ENCODE measurements at regions not wholly inside any gene's neighbourhood (a gene's known extent, or its start where the extent isn't known, plus 50 kb on each side); places are given as distances from the start of the nearest gene placed in this dataset.

- Histone ChIP-seq H3K4me3 (IDR thresholded peaks at IDR 0.05; ENCODE audit: insufficient read depth, low read depth, low read length) (no peak overlapping the region), H3K36me3 (ENCODE audit: insufficient read depth) (no peaks in the 10 kb centered on the region), H3K79me2 (ENCODE audit: insufficient read depth, low read depth) (no peaks in the 10 kb centered on the region), H3K9ac (no peak overlapping the region), H3K27me3 (ENCODE audit: insufficient read depth, low read depth) (no peaks in the 10 kb centered on the region), H3K4me2 (no peak overlapping the region), H3K4me1 (ENCODE audit: low read depth, poor library complexity, severe bottlenecking) (no peaks in the 10 kb centered on the region), H2AFZ (ENCODE audit: low read depth) (no peak overlapping the region), H4K20me1 (ENCODE audit: insufficient read depth) (no peaks in the 10 kb centered on the region), H3K27ac (no peak overlapping the region)
- no peak for TF ChIP-seq CTCF (conservative IDR thresholded peaks at IDR 0.05; ENCODE audit: low read depth, low read length)
Measured at GRCh38 chr6:80472271-80472670, 365.8 kb downstream of the BCKDHB start.

DNA sequence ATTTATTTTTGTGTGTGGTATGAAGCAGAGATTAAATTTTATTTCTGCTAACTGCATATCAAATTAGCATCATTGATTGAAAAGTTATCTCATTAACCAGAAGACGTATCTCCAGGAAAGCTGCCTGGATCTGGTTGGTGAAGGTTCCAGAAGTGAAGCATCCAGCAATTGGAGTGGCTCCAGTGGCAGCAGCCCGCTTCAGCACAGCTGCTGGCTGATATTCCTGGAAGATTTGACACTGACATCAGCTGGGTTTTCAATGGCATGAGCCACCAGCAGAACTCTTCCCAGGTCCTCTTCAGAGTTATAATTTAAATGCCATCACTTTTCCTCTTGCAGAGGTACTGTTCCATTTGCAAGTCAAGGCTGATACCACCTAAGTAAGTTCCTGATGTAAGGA is 363.5 kb downstream of the BCKDHB start:
- H3K4me1 ChIP-seq (ENCODE audit: low read depth, poor library complexity, severe bottlenecking): no peaks in the 10 kb centered on the region
- no peak overlapping the region for H3K9ac ChIP-seq
- no peak for TF ChIP-seq CTCF (conservative IDR thresholded peaks at IDR 0.05; ENCODE audit: low read depth, low read length)
- H3K79me2 ChIP-seq (ENCODE audit: insufficient read depth, low read depth): no peaks in the 10 kb centered on the region
- no peaks in the 10 kb centered on the region for H3K36me3 ChIP-seq (ENCODE audit: insufficient read depth)
- H3K4me2 ChIP-seq: no peak overlapping the region
- H3K27me3 ChIP-seq (ENCODE audit: insufficient read depth, low read depth): no peaks in the 10 kb centered on the region
- H3K4me3 ChIP-seq (IDR thresholded peaks at IDR 0.05; ENCODE audit: insufficient read depth, low read depth, low read length): no peak overlapping the region
- H4K20me1 ChIP-seq (ENCODE audit: insufficient read depth): no peaks in the 10 kb centered on the region
- no peak overlapping the region for H3K27ac ChIP-seq
- H2AFZ ChIP-seq (ENCODE audit: low read depth): no peak overlapping the region

DNA sequence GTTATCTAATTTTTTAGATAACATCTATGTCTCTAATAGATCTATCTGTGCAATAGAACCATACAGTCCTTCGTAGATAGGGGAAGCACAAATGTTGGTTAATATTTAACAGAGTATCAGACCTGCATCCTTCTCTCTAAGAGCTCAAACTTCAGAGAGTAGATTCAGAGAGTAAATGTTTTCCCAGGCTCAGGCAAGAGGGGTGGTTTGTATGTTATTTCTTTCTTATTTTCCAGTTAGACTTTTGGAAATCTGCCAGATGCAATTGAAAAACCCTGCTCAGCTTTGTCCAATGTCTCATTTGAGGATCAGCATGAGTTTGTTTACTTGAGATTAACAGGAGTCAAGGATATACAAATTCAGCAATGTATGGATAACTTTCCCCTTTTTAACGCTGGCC is 361.9 kb downstream of the BCKDHB start:
- H3K4me3 ChIP-seq (IDR thresholded peaks at IDR 0.05; ENCODE audit: insufficient read depth, low read depth, low read length): no peak overlapping the region
- no peaks in the 10 kb centered on the region for H3K36me3 ChIP-seq (ENCODE audit: insufficient read depth)
- no peak overlapping the region for H3K9ac ChIP-seq
- no peaks in the 10 kb centered on the region for H3K4me1 ChIP-seq (ENCODE audit: low read depth, poor library complexity, severe bottlenecking)
- no peaks in the 10 kb centered on the region for H3K79me2 ChIP-seq (ENCODE audit: insufficient read depth, low read depth)
- H3K4me2 ChIP-seq: no peak overlapping the region
- H4K20me1 ChIP-seq (ENCODE audit: insufficient read depth): no peaks in the 10 kb centered on the region
- no peak overlapping the region for H3K27ac ChIP-seq
- H2AFZ ChIP-seq (ENCODE audit: low read depth): no peak overlapping the region
- TF ChIP-seq CTCF (conservative IDR thresholded peaks at IDR 0.05; ENCODE audit: low read depth, low read length): no peak
- no peaks in the 10 kb centered on the region for H3K27me3 ChIP-seq (ENCODE audit: insufficient read depth, low read depth)

DNA sequence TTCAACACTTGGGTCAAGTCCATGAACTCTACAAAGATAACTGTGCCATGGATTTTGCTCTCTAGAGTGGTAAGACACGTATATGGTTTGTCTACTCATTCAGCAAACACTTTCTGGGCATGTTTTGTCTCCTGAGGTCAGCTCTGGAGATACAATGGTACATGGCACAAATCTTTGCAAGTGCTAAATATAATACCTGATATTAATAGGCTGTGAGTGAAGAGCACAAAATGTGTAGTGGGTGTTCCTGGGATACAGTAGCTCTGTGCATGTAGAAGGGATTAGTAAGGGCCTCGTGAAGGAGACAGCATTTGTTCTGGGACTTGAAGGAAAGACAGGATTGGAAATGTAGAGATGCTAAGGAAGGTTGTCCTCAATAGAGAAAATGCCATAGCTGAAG is 360.9 kb downstream of the BCKDHB start:
- Histone ChIP-seq H2AFZ (ENCODE audit: low read depth) (no peak overlapping the region), H4K20me1 (ENCODE audit: insufficient read depth) (no peaks in the 10 kb centered on the region), H3K9ac (no peak overlapping the region), H3K4me1 (ENCODE audit: low read depth, poor library complexity, severe bottlenecking) (no peaks in the 10 kb centered on the region), H3K4me2 (no peak overlapping the region), H3K27ac (no peak overlapping the region), H3K79me2 (ENCODE audit: insufficient read depth, low read depth) (no peaks in the 10 kb centered on the region), H3K4me3 (IDR thresholded peaks at IDR 0.05; ENCODE audit: insufficient read depth, low read depth, low read length) (no peak overlapping the region), H3K36me3 (ENCODE audit: insufficient read depth) (no peaks in the 10 kb centered on the region), H3K27me3 (ENCODE audit: insufficient read depth, low read depth) (no peaks in the 10 kb centered on the region)
- no peak for TF ChIP-seq CTCF (conservative IDR thresholded peaks at IDR 0.05; ENCODE audit: low read depth, low read length)

DNA sequence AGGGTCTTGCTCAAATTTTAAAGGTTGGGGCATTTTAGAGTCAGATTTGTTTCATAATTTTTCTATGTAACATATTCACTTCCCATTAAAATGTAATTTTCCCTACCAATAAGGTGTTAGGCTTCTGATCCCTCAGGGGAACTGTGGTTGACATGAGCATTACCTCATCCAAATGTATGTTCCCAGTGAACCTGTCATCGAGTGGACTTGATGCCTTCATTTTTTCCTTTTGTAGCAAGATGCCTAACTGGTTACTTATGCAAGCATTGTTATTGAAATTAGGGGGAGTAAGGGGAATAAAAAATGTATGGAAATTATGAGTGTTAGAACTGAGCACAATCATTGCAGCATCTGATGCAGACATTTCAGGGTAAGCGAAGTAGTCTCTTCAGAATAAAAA is 360.5 kb downstream of the BCKDHB start:
- Histone ChIP-seq H3K27me3 (ENCODE audit: insufficient read depth, low read depth) (no peaks in the 10 kb centered on the region), H3K79me2 (ENCODE audit: insufficient read depth, low read depth) (no peaks in the 10 kb centered on the region), H2AFZ (ENCODE audit: low read depth) (no peak overlapping the region), H3K9ac (no peak overlapping the region), H3K27ac (no peak overlapping the region), H4K20me1 (ENCODE audit: insufficient read depth) (no peaks in the 10 kb centered on the region), H3K4me3 (IDR thresholded peaks at IDR 0.05; ENCODE audit: insufficient read depth, low read depth, low read length) (no peak overlapping the region), H3K4me1 (ENCODE audit: low read depth, poor library complexity, severe bottlenecking) (no peaks in the 10 kb centered on the region), H3K4me2 (no peak overlapping the region), H3K36me3 (ENCODE audit: insufficient read depth) (no peaks in the 10 kb centered on the region)
- TF ChIP-seq CTCF (conservative IDR thresholded peaks at IDR 0.05; ENCODE audit: low read depth, low read length): no peak
